HG03342 (cell line): ENCODE measurements at regions not wholly inside any gene's neighbourhood (a gene's known extent, or its start where the extent isn't known, plus 50 kb on each side); places are given as distances from the start of the nearest gene placed in this dataset.

ENCODE experiments used
- ATAC-seq: cut with Tn5 transposase; IDR thresholded peaks from one replicate; pipeline ENCODE4 v1.9.1; 2021; ENCODE audit warnings: mild to moderate bottlenecking, moderate library complexity; ENCODE audit not compliant: unreplicated experiment

GRCh38 chr13:105821337-105821736, 714.1 kb downstream of the EFNB2 start:
- ATAC-seq: no peak

- no peak for ATAC-seq
These were observed 715.0 kb downstream of the EFNB2 start for GRCh38 chr13:105820415-105820814.

GRCh38 chr13:105817498-105817897, 718.0 kb downstream of the EFNB2 start:
- ATAC-seq: no peak

- no peak for ATAC-seq
These were observed 718.5 kb downstream of the EFNB2 start for GRCh38 chr13:105816994-105817393.

- ATAC-seq: no peak
These were observed 720.6 kb downstream of the EFNB2 start for GRCh38 chr13:105814902-105815250.

- ATAC-seq: no peak
These were observed 721.1 kb downstream of the EFNB2 start for GRCh38 chr13:105814219-105814901.

- no peak for ATAC-seq
These were observed 728.9 kb downstream of the EFNB2 start for GRCh38 chr13:105806628-105806920.

- no peak for ATAC-seq
These were observed 729.4 kb downstream of the EFNB2 start for GRCh38 chr13:105805892-105806627.

- no peak for ATAC-seq
These were observed 730.8 kb downstream of the EFNB2 start for GRCh38 chr13:105804561-105805190.

GRCh38 chr13:105799155-105799554, 736.3 kb downstream of the EFNB2 start:
- no peak for ATAC-seq

- no peak for ATAC-seq
These were observed 736.9 kb downstream of the EFNB2 start for GRCh38 chr13:105798541-105798940.

- ATAC-seq: no peak
These were observed 739.4 kb downstream of the EFNB2 start for GRCh38 chr13:105796081-105796480.

GRCh38 chr13:105790923-105791322, 744.5 kb downstream of the EFNB2 start:
- no peak for ATAC-seq

GRCh38 chr13:105788530-105788929, 746.9 kb downstream of the EFNB2 start:
- no peak for ATAC-seq

GRCh38 chr13:105787632-105788031, 747.8 kb downstream of the EFNB2 start:
- ATAC-seq: no peak

GRCh38 chr13:105785436-105785835, 750.0 kb downstream of the EFNB2 start:
- no peak for ATAC-seq

GRCh38 chr13:105783261-105783660, 752.2 kb downstream of the EFNB2 start:
- ATAC-seq: no peak

- ATAC-seq: no peak
These were observed 757.3 kb downstream of the EFNB2 start for GRCh38 chr13:105778196-105778595.

- no peak for ATAC-seq
These were observed 760.6 kb downstream of the EFNB2 start for GRCh38 chr13:105774739-105775460.

GRCh38 chr13:105773863-105774538, 761.5 kb downstream of the EFNB2 start:
- ATAC-seq: no peak

GRCh38 chr13:105773241-105773640, 762.2 kb downstream of the EFNB2 start:
- no peak for ATAC-seq
